Right lobe of liver (tissue), 4 donors: ENCODE measurements at regions not wholly inside any gene's neighbourhood (a gene's known extent, or its start where the extent isn't known, plus 50 kb on each side); places are given as distances from the start of the nearest gene placed in this dataset.

Experiments
- CTCF ChIP-seq, 4 donors: fragments of 200-600 bp in 3 of 4; fragments of 450-650 bp in 1 of 4; IDR thresholded peaks; one replicate each; pipeline versions ENCODE4 v1.5.1 to v1.8.0; 2016 to 2022; ENCODE audit warnings: antibody characterized with exemption in 4 of 4, mild to moderate bottlenecking in 2 of 4
- POLR2A ChIP-seq: fragments of 450-650 bp; IDR thresholded peaks from one replicate; pipeline ENCODE4 v1.6.1; 2017; ENCODE audit warnings: antibody characterized with exemption, mild to moderate bottlenecking
- donor health status: DM: no; HTN: no; CAD: no.
- donor health status: DM: no; HTN: no; CAD: no.
- donor health status: DM: no; HTN: yes; CAD: no.

- TF ChIP-seq CTCF (IDR thresholded peaks at IDR 0.05) (no peak), POLR2A (no peak)
Observed at GRCh38 chr9:84504360-84504759, 163.8 kb upstream of the SLC28A3 start.
